ENCODE measurements at regions not wholly inside any gene's neighbourhood (a gene's known extent, or its start where the extent isn't known, plus 50 kb on each side); places are given as distances from the start of the nearest gene placed in this dataset.

GRCh38 chr3:128569756-128570155, 76.8 kb upstream of the GATA2 start:
- no peak overlapping the region for H3K9ac ChIP-seq
- H3K27me3 ChIP-seq: peaks cover 0 to 8% (median 5%) of the 10 kb centered on the region in 11 experiments; a peak in 9 of 22 replicates
- no peak overlapping the region for H3K4me2 ChIP-seq
- H3K4me3 ChIP-seq: no peak overlapping the region
- TF ChIP-seq Cebpa-rat (IDR thresholded peaks at IDR 0.05): no peak
- no peaks in the 10 kb centered on the region for H3K36me3 ChIP-seq
- H3K4me1 ChIP-seq: peaks cover 8 to 20% (median 12%) of the 10 kb centered on the region in 10 experiments
- no peak overlapping the region for H3K27ac ChIP-seq
- no peaks in the 10 kb centered on the region for H3K9me3 ChIP-seq (replicated peaks in 1 of 11)
- no peaks in the 10 kb centered on the region for H4K20me1 ChIP-seq

- 0 out of 22 replicates have a peak overlapping the region, but pooled peaks of 1 of the 11 experiments have one; percentile 4 for H3K27ac ChIP-seq
- H3K4me2 ChIP-seq: peak overlapping the region in 4 of 11 experiments; percentile 13 to 47 (median 30); a peak in 6 of 22 replicates
- peaks cover 7 to 20% (median 10%) of the 10 kb centered on the region in 10 experiments for H3K4me1 ChIP-seq
- no peak for TF ChIP-seq Cebpa-rat (IDR thresholded peaks at IDR 0.05)
- H3K4me3 ChIP-seq: no peak overlapping the region
- H4K20me1 ChIP-seq: no peaks in the 10 kb centered on the region
- no peak overlapping the region for H3K9ac ChIP-seq
- H3K36me3 ChIP-seq: no peaks in the 10 kb centered on the region
- H3K9me3 ChIP-seq (replicated peaks in 1 of 11): no peaks in the 10 kb centered on the region
- peaks cover 0 to 8% (median 5%) of the 10 kb centered on the region in 11 experiments; a peak in 9 of 22 replicates for H3K27me3 ChIP-seq
Observed at GRCh38 chr3:128568602-128569490, 75.8 kb upstream of the GATA2 start.

GRCh38 chr3:128567705-128568356, 74.8 kb upstream of the GATA2 start:
- Histone ChIP-seq H3K9me3 (replicated peaks in 1 of 11) (no peaks in the 10 kb centered on the region), H3K36me3 (no peaks in the 10 kb centered on the region), H3K9ac (no peak overlapping the region), H3K4me1 (peaks cover 0 to 13% (median 2%) of the 10 kb centered on the region in 10 experiments; a peak in 6 of 20 replicates), H3K4me3 (no peak overlapping the region), H3K27me3 (peaks cover 0 to 2% (median 0%) of the 10 kb centered on the region in 11 experiments; a peak in 4 of 22 replicates), H4K20me1 (no peaks in the 10 kb centered on the region), H3K27ac (no peak overlapping the region), H3K4me2 (peak overlapping the region in 2 of 11 experiments; percentile 31 to 47; a peak in 3 of 22 replicates)
- no peak for TF ChIP-seq Cebpa-rat (IDR thresholded peaks at IDR 0.05)

GRCh38 chr3:128567141-128567540, 74.1 kb upstream of the GATA2 start:
- Histone ChIP-seq H3K4me2 (no peak overlapping the region), H3K9me3 (replicated peaks in 1 of 11) (no peaks in the 10 kb centered on the region), H3K4me1 (peaks cover 0 to 13% (median 2%) of the 10 kb centered on the region in 10 experiments; a peak in 6 of 20 replicates), H3K36me3 (no peaks in the 10 kb centered on the region), H3K27ac (no peak overlapping the region), H4K20me1 (no peaks in the 10 kb centered on the region), H3K4me3 (no peak overlapping the region), H3K27me3 (no peaks in the 10 kb centered on the region; a peak in 1 of 22 replicates), H3K9ac (no peak overlapping the region)
- no peak for TF ChIP-seq Cebpa-rat (IDR thresholded peaks at IDR 0.05)

GRCh38 chr3:128563439-128563838, 70.4 kb upstream of the GATA2 start:
- Histone ChIP-seq H3K4me2 (no peak overlapping the region), H3K36me3 (no peaks in the 10 kb centered on the region), H4K20me1 (no peaks in the 10 kb centered on the region), H3K4me3 (no peak overlapping the region), H3K27ac (no peak overlapping the region), H3K9ac (no peak overlapping the region), H3K27me3 (no peaks in the 10 kb centered on the region), H3K4me1 (peaks cover 0 to 6% (median under 1%) of the 10 kb centered on the region in 10 experiments; a peak in 6 of 20 replicates), H3K9me3 (replicated peaks in 1 of 11) (no peaks in the 10 kb centered on the region)
- no peak for TF ChIP-seq Cebpa-rat (IDR thresholded peaks at IDR 0.05)

GRCh38 chr3:128561504-128561903, 68.5 kb upstream of the GATA2 start:
- TF ChIP-seq Cebpa-rat (IDR thresholded peaks at IDR 0.05): no peak
- H3K27ac ChIP-seq: no peak overlapping the region
- H3K9me3 ChIP-seq (replicated peaks in 1 of 11): peaks cover 0 to 9% (median 5%) of the 10 kb centered on the region in 11 experiments; a peak in 9 of 22 replicates
- H3K27me3 ChIP-seq: peaks cover 9 to 17% (median 13%) of the 10 kb centered on the region in 11 experiments
- H3K4me1 ChIP-seq: peaks cover 0 to 6% (median 2%) of the 10 kb centered on the region in 10 experiments; a peak in 8 of 20 replicates
- no peak overlapping the region for H3K9ac ChIP-seq
- no peak overlapping the region for H3K4me3 ChIP-seq
- no peak overlapping the region for H3K4me2 ChIP-seq
- no peaks in the 10 kb centered on the region for H3K36me3 ChIP-seq
- no peaks in the 10 kb centered on the region for H4K20me1 ChIP-seq

- H4K20me1 ChIP-seq: no peaks in the 10 kb centered on the region
- no peak overlapping the region for H3K4me2 ChIP-seq
- H3K4me1 ChIP-seq: peaks cover 0 to 13% (median 7%) of the 10 kb centered on the region in 10 experiments; a peak in 9 of 20 replicates
- H3K9ac ChIP-seq: no peak overlapping the region
- TF ChIP-seq Cebpa-rat (IDR thresholded peaks at IDR 0.05): no peak
- peaks cover 0 to 9% (median 5%) of the 10 kb centered on the region in 11 experiments; a peak in 9 of 22 replicates for H3K9me3 ChIP-seq (replicated peaks in 1 of 11)
- H3K36me3 ChIP-seq: no peaks in the 10 kb centered on the region
- no peak overlapping the region for H3K27ac ChIP-seq
- peaks cover 17 to 24% (median 20%) of the 10 kb centered on the region in 11 experiments for H3K27me3 ChIP-seq
- H3K4me3 ChIP-seq: no peak overlapping the region
Observed at GRCh38 chr3:128560768-128561167, 67.8 kb upstream of the GATA2 start.

GRCh38 chr3:128559486-128560225, 66.7 kb upstream of the GATA2 start:
- H4K20me1 ChIP-seq: peaks cover 0 to 6% (median 0%) of the 10 kb centered on the region in 11 experiments; a peak in 5 of 22 replicates
- no peak overlapping the region for H3K4me2 ChIP-seq
- H3K9ac ChIP-seq: no peak overlapping the region
- no peak for TF ChIP-seq Cebpa-rat (IDR thresholded peaks at IDR 0.05)
- H3K36me3 ChIP-seq: no peaks in the 10 kb centered on the region
- H3K27me3 ChIP-seq: peaks cover 27 to 35% (median 31%) of the 10 kb centered on the region in 11 experiments
- H3K27ac ChIP-seq: no peak overlapping the region
- H3K4me1 ChIP-seq: peaks cover 0 to 22% (median 14%) of the 10 kb centered on the region in 10 experiments; a peak in 16 of 20 replicates
- H3K9me3 ChIP-seq (replicated peaks in 1 of 11): peaks cover 0 to 9% (median 5%) of the 10 kb centered on the region in 11 experiments; a peak in 9 of 22 replicates
- H3K4me3 ChIP-seq: no peak overlapping the region
